ENCODE measurements at regions not wholly inside any gene's neighbourhood (a gene's known extent, or its start where the extent isn't known, plus 50 kb on each side); places are given as distances from the start of the nearest gene placed in this dataset.

GRCh38 chr6:41416501-41416837 is 81.1 kb downstream of the NCR2 start:
- TF ChIP-seq CTCF (conservative IDR thresholded peaks at IDR 0.05; ENCODE audit: low read depth, low read length) (no peak), EZH2 (IDR thresholded peaks at IDR 0.05; ENCODE audit: low read length, unreplicated experiment) (no peak)

All from PC-3 (cell line).